Mucosa of rectum (tissue), 2 donors: ENCODE measurements at regions not wholly inside any gene's neighbourhood (a gene's known extent, or its start where the extent isn't known, plus 50 kb on each side); places are given as distances from the start of the nearest gene placed in this dataset.

ENCODE experiments used
- H3K27ac ChIP-seq, 2 donors: one replicate each; pipeline ENCODE4 v1.7.0; 2013; ENCODE audit warnings: inconsistent platforms in 2 of 2, low read depth in 2 of 2, low read length in 2 of 2
- H3K27me3 ChIP-seq, 2 donors: one replicate each; pipeline ENCODE4 v1.7.0; 2013; ENCODE audit warnings: low read length in 2 of 2; ENCODE audit not compliant: control insufficient read depth in 2 of 2, insufficient read depth in 2 of 2
- H3K36me3 ChIP-seq, 2 donors: one replicate each; pipeline ENCODE4 v1.7.0; 2013; ENCODE audit warnings: low read length in 2 of 2; ENCODE audit not compliant: control insufficient read depth in 2 of 2, insufficient read depth in 2 of 2
- H3K4me1 ChIP-seq, 2 donors: one replicate each; pipeline ENCODE4 v1.7.0; 2013; ENCODE audit warnings: low read length in 2 of 2, mild to moderate bottlenecking in 1 of 2; ENCODE audit not compliant: control insufficient read depth in 2 of 2, insufficient read depth in 2 of 2
- H3K4me3 ChIP-seq, 2 donors: one replicate each; pipeline ENCODE4 v1.7.0; 2013; ENCODE audit warnings: low read length in 2 of 2
- H3K9ac ChIP-seq, 2 donors: one replicate each; pipeline ENCODE4 v1.7.0; 2013; ENCODE audit warnings: low read length in 2 of 2, low read depth in 1 of 2, mild to moderate bottlenecking in 1 of 2
- H3K9me3 ChIP-seq, 2 donors: one replicate each; pipeline ENCODE4 v1.7.0; 2013; ENCODE audit warnings: low read length in 2 of 2; ENCODE audit not compliant: control insufficient read depth in 2 of 2
- donor health status: healthy.
- donor health status: Normal muscosa, but diverticular disease.

DNA sequence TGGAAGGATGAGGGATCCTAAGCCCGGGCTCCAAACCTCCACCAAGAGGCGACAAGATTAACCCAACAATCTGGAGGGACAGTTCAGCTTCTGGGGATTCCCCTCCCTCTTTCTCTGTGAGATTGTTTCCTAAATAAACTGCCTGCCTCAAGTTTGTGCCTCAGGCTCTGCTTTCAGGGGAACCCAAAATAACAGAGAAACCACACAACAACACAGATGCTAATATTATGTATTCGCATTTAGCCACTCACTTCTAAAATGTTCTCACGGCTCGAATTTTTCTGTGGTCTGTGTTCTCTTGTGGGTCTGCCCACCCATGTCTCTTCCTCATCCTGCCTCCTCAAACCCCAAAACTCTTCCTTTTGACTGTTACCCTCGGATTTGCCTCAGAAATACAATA lies 1381.1 kb upstream of the SLC10A2 start:
- no peak overlapping the region for H3K9ac ChIP-seq
- no peak overlapping the region for H3K27ac ChIP-seq
- H3K27me3 ChIP-seq, result no peaks in the 10 kb centered on the region
- H3K36me3 ChIP-seq, result no peaks in the 10 kb centered on the region
- no peak overlapping the region for H3K4me3 ChIP-seq
- H3K4me1 ChIP-seq, result no peaks in the 10 kb centered on the region
- no peaks in the 10 kb centered on the region for H3K9me3 ChIP-seq

DNA sequence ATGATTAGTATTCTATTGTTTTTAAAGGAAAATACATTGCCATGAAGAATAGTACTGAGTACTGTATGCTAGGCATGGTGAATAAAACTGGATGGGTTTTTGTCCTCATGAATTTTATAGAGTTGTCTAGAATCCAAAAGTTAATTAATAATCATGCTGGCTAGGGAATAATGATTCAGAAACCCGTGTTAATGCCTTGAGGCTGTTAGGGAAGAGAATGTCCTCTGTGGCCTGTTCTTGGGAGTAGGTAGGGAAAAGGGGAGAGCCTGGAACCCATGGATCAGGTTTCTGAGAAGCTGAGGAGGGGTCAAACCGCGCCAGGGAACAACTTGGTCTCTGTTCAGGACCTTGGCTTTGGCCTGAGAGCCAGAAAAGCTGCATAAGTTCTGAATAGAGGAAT lies 1376.3 kb upstream of the SLC10A2 start:
- Histone ChIP-seq H3K4me3 (no peak overlapping the region), H3K27ac (no peak overlapping the region), H3K9me3 (no peaks in the 10 kb centered on the region), H3K36me3 (no peaks in the 10 kb centered on the region), H3K27me3 (no peaks in the 10 kb centered on the region), H3K4me1 (no peaks in the 10 kb centered on the region), H3K9ac (no peak overlapping the region)

- H3K36me3 ChIP-seq, result no peaks in the 10 kb centered on the region
- H3K9me3 ChIP-seq, result no peaks in the 10 kb centered on the region
- no peaks in the 10 kb centered on the region for H3K27me3 ChIP-seq
- no peaks in the 10 kb centered on the region for H3K4me1 ChIP-seq
- no peak overlapping the region for H3K27ac ChIP-seq
- no peak overlapping the region for H3K4me3 ChIP-seq
- no peak overlapping the region for H3K9ac ChIP-seq
These were observed 1370.3 kb upstream of the SLC10A2 start for GRCh38 chr13:104436555-104436954.

GRCh38 chr13:104431895-104432294 lies 1365.7 kb upstream of the SLC10A2 start:
- Histone ChIP-seq H3K27ac (no peak overlapping the region), H3K9me3 (no peaks in the 10 kb centered on the region), H3K9ac (no peak overlapping the region), H3K27me3 (no peaks in the 10 kb centered on the region), H3K36me3 (no peaks in the 10 kb centered on the region), H3K4me1 (no peaks in the 10 kb centered on the region), H3K4me3 (no peak overlapping the region)

GRCh38 chr13:104426435-104426834 lies 1360.2 kb upstream of the SLC10A2 start:
- no peak overlapping the region for H3K27ac ChIP-seq
- no peak overlapping the region for H3K9ac ChIP-seq
- no peaks in the 10 kb centered on the region for H3K4me1 ChIP-seq
- no peak overlapping the region for H3K4me3 ChIP-seq
- no peaks in the 10 kb centered on the region for H3K9me3 ChIP-seq
- H3K27me3 ChIP-seq, result no peaks in the 10 kb centered on the region
- H3K36me3 ChIP-seq, result no peaks in the 10 kb centered on the region

GRCh38 chr13:104422668-104423067 lies 1356.5 kb upstream of the SLC10A2 start:
- no peaks in the 10 kb centered on the region for H3K4me1 ChIP-seq
- H3K4me3 ChIP-seq, result no peak overlapping the region
- H3K27ac ChIP-seq, result no peak overlapping the region
- H3K9me3 ChIP-seq, result no peaks in the 10 kb centered on the region
- no peaks in the 10 kb centered on the region for H3K36me3 ChIP-seq
- H3K9ac ChIP-seq, result no peak overlapping the region
- H3K27me3 ChIP-seq, result no peaks in the 10 kb centered on the region

DNA sequence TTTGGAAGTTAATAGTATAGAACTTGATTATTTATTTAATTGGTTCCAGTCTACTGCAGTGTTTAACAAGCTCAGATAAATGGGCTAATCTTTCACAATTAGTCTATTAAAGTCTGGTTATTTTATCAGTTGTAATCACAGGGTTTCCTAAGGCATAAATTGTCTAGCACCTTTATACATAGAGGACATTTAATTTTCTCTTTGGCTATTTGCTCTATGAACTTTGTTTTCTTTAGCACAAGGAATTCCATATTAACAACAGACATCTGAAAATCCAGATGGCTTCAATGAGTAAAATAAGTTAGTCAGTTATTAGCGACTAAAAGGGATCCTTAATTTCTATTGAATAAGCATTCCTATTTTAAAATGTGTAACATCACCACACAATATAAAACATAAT lies 1350.8 kb upstream of the SLC10A2 start:
- no peaks in the 10 kb centered on the region for H3K9me3 ChIP-seq
- H3K36me3 ChIP-seq, result no peaks in the 10 kb centered on the region
- H3K27me3 ChIP-seq, result no peaks in the 10 kb centered on the region
- H3K9ac ChIP-seq, result no peak overlapping the region
- H3K4me3 ChIP-seq, result no peak overlapping the region
- no peaks in the 10 kb centered on the region for H3K4me1 ChIP-seq
- no peak overlapping the region for H3K27ac ChIP-seq

GRCh38 chr13:104414771-104415170 lies 1348.6 kb upstream of the SLC10A2 start:
- Histone ChIP-seq H3K36me3 (no peaks in the 10 kb centered on the region), H3K9me3 (no peaks in the 10 kb centered on the region), H3K4me1 (no peaks in the 10 kb centered on the region), H3K4me3 (no peak overlapping the region), H3K27ac (no peak overlapping the region), H3K27me3 (no peaks in the 10 kb centered on the region), H3K9ac (no peak overlapping the region)

DNA sequence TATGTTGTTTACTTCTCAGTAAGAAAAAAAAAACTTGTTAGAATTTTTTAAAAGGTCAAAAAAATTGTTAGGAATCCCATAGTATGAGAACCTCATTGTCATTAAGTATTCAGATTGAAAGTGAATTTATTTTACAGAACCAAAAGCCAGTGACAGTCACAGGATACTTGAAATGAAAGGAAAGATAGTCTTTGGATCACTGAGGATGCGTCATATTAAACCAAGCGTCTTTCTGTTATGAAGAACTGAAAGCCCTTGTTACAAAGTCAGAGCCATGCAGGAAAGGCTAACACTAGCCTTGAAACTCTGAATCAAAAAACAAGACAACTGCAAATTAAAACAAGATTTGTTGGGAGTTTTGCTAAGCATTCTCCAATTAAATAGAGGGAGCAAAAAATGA lies 1348.0 kb upstream of the SLC10A2 start:
- Histone ChIP-seq H3K9me3 (no peaks in the 10 kb centered on the region), H3K4me3 (no peak overlapping the region), H3K27ac (no peak overlapping the region), H3K9ac (no peak overlapping the region), H3K27me3 (no peaks in the 10 kb centered on the region), H3K4me1 (no peaks in the 10 kb centered on the region), H3K36me3 (no peaks in the 10 kb centered on the region)

GRCh38 chr13:104411141-104411765 lies 1345.0 kb upstream of the SLC10A2 start:
- no peaks in the 10 kb centered on the region for H3K4me1 ChIP-seq
- H3K9ac ChIP-seq, result no peak overlapping the region
- H3K4me3 ChIP-seq, result no peak overlapping the region
- H3K36me3 ChIP-seq, result no peaks in the 10 kb centered on the region
- H3K27ac ChIP-seq, result no peak overlapping the region
- no peaks in the 10 kb centered on the region for H3K9me3 ChIP-seq
- no peaks in the 10 kb centered on the region for H3K27me3 ChIP-seq

- no peak overlapping the region for H3K4me3 ChIP-seq
- no peak overlapping the region for H3K27ac ChIP-seq
- H3K27me3 ChIP-seq, result no peaks in the 10 kb centered on the region
- no peak overlapping the region for H3K9ac ChIP-seq
- H3K4me1 ChIP-seq, result no peaks in the 10 kb centered on the region
- H3K36me3 ChIP-seq, result no peaks in the 10 kb centered on the region
- H3K9me3 ChIP-seq, result no peaks in the 10 kb centered on the region
These were observed 1342.5 kb upstream of the SLC10A2 start for GRCh38 chr13:104408733-104409132.
